SK-N-SH treated with all-trans-retinoic acid at 6 μM for 48 hours (cell line): ENCODE measurements at regions not wholly inside any gene's neighbourhood (a gene's known extent, or its start where the extent isn't known, plus 50 kb on each side); places are given as distances from the start of the nearest gene placed in this dataset.

Source experiments
- ATAC-seq: fragments of 200-7000 bp; cut with Tn5 transposase; 3 replicates; pipeline ENCODE4 v1.9.1; 2020; ENCODE audit warnings: mild to moderate bottlenecking, moderate library complexity
- ARNTL ChIP-seq: fragments of 450-650 bp; formaldehyde crosslinking; IDR thresholded peaks from 2 replicates; pipeline ENCODE4 v1.5.0; 2020; ENCODE audit warnings: low read depth, mild to moderate bottlenecking, moderate library complexity, borderline replicate concordance
- BACH2 ChIP-seq: fragments of 250-450 bp; sonication (Bioruptor Pico); IDR thresholded peaks from 2 replicates; pipeline ENCODE4 v1.9.0; 2021; ENCODE audit warnings: mild to moderate bottlenecking, borderline replicate concordance
- CSDC2 ChIP-seq: fragments of 250-450 bp; sonication (Bioruptor Pico); IDR thresholded peaks from 2 replicates; pipeline ENCODE4 v1.5.0; 2020; ENCODE audit warnings: mild to moderate bottlenecking, moderate library complexity
- CSRNP3 ChIP-seq: fragments of 250-450 bp; sonication (Bioruptor Pico); IDR thresholded peaks from 2 replicates; pipeline ENCODE4 v1.5.1; 2021; ENCODE audit warnings: mild to moderate bottlenecking, moderate library complexity
- ESRRG ChIP-seq: fragments of 250-450 bp; sonication (Bioruptor Pico); IDR thresholded peaks from 2 replicates; pipeline ENCODE4 v1.6.1; 2021; ENCODE audit warnings: mild to moderate bottlenecking
- GLIS3 ChIP-seq: fragments of 250-450 bp; sonication (Bioruptor Pico); IDR thresholded peaks from 2 replicates; pipeline ENCODE4 v1.5.0; 2020; ENCODE audit warnings: mild to moderate bottlenecking, moderate library complexity
- ISL1 ChIP-seq: fragments of 250-450 bp; sonication (Bioruptor Pico); IDR thresholded peaks from 2 replicates; pipeline ENCODE4 v2.1.2; 2022; ENCODE audit warnings: mild to moderate bottlenecking, moderate library complexity
- PPARA ChIP-seq: fragments of 250-450 bp; sonication (Bioruptor Pico); IDR thresholded peaks from 2 replicates; pipeline ENCODE4 v1.5.0; 2020; ENCODE audit warnings: mild to moderate bottlenecking, borderline replicate concordance
- RARB ChIP-seq: fragments of 250-450 bp; sonication (Bioruptor Pico); IDR thresholded peaks from 2 replicates; pipeline ENCODE4 v1.8.0; 2021; ENCODE audit warnings: mild to moderate bottlenecking, moderate library complexity
- SNAI2 ChIP-seq: fragments of 250-450 bp; sonication (Bioruptor Pico); IDR thresholded peaks from 2 replicates; pipeline ENCODE4 v1.5.0; 2020; ENCODE audit warnings: mild to moderate bottlenecking, moderate library complexity
- TCF4 ChIP-seq: fragments of 250-450 bp; sonication (Bioruptor Pico); IDR thresholded peaks from 2 replicates; pipeline ENCODE4 v1.8.0; 2021; ENCODE audit warnings: mild to moderate bottlenecking, moderate library complexity, borderline replicate concordance
- TOX ChIP-seq: fragments of 250-450 bp; sonication (Bioruptor Pico); IDR thresholded peaks from 2 replicates; pipeline ENCODE4 v1.8.0; 2021; ENCODE audit warnings: mild to moderate bottlenecking, moderate library complexity, borderline replicate concordance
- TSHZ2 ChIP-seq: fragments of 250-450 bp; sonication (Bioruptor Pico); IDR thresholded peaks from 2 replicates; pipeline ENCODE4 v1.5.0; 2020; ENCODE audit warnings: mild to moderate bottlenecking, moderate library complexity
- ZC3H10 ChIP-seq: fragments of 250-450 bp; sonication (Bioruptor Pico); IDR thresholded peaks from 2 replicates; pipeline ENCODE4 v1.5.1; 2021; ENCODE audit warnings: mild to moderate bottlenecking, moderate library complexity
- ZFP3 ChIP-seq: fragments of 250-450 bp; sonication (Bioruptor Pico); IDR thresholded peaks from 2 replicates; pipeline ENCODE4 v1.5.0; 2020; ENCODE audit warnings: mild to moderate bottlenecking, moderate library complexity
- ZFP30 ChIP-seq: fragments of 450-650 bp; formaldehyde crosslinking; IDR thresholded peaks from 2 replicates; pipeline ENCODE4 v1.5.0; 2022; ENCODE audit warnings: mild to moderate bottlenecking, moderate library complexity
- ZNF565 ChIP-seq: fragments of 450-650 bp; formaldehyde crosslinking; conservative IDR thresholded peaks from 2 replicates; pipeline ENCODE4 v1.5.0; 2020; ENCODE audit warnings: low read depth, mild to moderate bottlenecking, moderate library complexity
- ZNF70 ChIP-seq: fragments of 450-650 bp; formaldehyde crosslinking; IDR thresholded peaks from 2 replicates; pipeline ENCODE4 v1.5.0; 2020; ENCODE audit warnings: mild to moderate bottlenecking, moderate library complexity
- ZNF8 ChIP-seq: fragments of 450-650 bp; formaldehyde crosslinking; IDR thresholded peaks from 2 replicates; pipeline ENCODE4 v1.5.0; 2020; ENCODE audit warnings: mild to moderate bottlenecking, moderate library complexity
- TF ChIP-seq, protein P1 (sequence below): fragments of 250-450 bp; sonication (Bioruptor Pico); IDR thresholded peaks from 2 replicates; pipeline ENCODE4 v1.5.1; 2020; ENCODE audit warnings: low read depth, mild to moderate bottlenecking, moderate library complexity
- TF ChIP-seq, protein P2 (sequence below): fragments of 250-450 bp; sonication (Bioruptor Pico); IDR thresholded peaks from 2 replicates; pipeline ENCODE4 v1.8.0; 2020; ENCODE audit warnings: mild to moderate bottlenecking, moderate library complexity, borderline replicate concordance
- TF ChIP-seq, protein P3 (sequence below): fragments of 250-450 bp; sonication (Bioruptor Pico); IDR thresholded peaks from 2 replicates; pipeline ENCODE4 v1.8.0; 2021; ENCODE audit warnings: low read depth, mild to moderate bottlenecking, moderate library complexity, borderline replicate concordance

GRCh38 chrX:68936126-68936525 is 107.3 kb downstream of the EFNB1 start:
- TF ChIP-seq ARNTL (CRISPR knock-in tag) (no peak), ZNF70 (no peak), CSRNP3 (no peak), ZC3H10 (CRISPR knock-in tag) (no peak), RARB (no peak), TOX (CRISPR knock-in tag) (no peak), BACH2 (CRISPR knock-in tag) (no peak), TSHZ2 (CRISPR knock-in tag) (no peak), ISL1 (CRISPR knock-in tag) (no peak), SNAI2 (CRISPR knock-in tag) (no peak), TCF4 (CRISPR knock-in tag) (no peak)
- no peak for ATAC-seq

DNA sequence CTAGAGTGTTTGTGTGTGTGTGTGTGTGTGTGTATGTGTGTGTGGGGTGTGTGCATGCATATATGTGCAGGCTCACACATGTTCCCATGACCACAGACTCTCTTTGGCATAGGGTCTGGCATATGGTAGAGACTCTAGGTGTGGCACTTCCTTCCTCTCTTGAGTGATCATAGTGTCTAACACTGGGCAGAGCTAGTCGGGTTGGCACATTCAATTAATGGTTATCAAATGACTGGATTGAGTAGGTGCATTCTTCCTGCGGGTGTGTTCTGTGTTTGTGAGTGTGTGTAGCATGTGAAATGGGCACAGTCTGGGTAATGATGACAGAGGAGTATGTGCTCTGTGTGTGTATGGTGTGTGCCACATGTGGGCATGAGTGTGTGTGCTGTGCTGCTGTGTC is 106.5 kb downstream of the EFNB1 start:
- TF ChIP-seq ZNF565 (CRISPR knock-in tag) (no peak), ZNF70 (no peak), ZNF8 (CRISPR knock-in tag) (no peak), ESRRG (no peak), ZFP3 (no peak), SNAI2 (CRISPR knock-in tag) (no peak)
- TF ChIP-seq, protein P1, sequence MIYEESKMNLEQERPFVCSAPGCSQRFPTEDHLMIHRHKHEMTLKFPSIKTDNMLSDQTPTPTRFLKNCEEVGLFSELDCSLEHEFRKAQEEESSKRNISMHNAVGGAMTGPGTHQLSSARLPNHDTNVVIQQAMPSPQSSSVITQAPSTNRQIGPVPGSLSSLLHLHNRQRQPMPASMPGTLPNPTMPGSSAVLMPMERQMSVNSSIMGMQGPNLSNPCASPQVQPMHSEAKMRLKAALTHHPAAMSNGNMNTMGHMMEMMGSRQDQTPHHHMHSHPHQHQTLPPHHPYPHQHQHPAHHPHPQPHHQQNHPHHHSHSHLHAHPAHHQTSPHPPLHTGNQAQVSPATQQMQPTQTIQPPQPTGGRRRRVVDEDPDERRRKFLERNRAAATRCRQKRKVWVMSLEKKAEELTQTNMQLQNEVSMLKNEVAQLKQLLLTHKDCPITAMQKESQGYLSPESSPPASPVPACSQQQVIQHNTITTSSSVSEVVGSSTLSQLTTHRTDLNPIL (CRISPR knock-in tag), result no peak
- no peak for ATAC-seq

DNA sequence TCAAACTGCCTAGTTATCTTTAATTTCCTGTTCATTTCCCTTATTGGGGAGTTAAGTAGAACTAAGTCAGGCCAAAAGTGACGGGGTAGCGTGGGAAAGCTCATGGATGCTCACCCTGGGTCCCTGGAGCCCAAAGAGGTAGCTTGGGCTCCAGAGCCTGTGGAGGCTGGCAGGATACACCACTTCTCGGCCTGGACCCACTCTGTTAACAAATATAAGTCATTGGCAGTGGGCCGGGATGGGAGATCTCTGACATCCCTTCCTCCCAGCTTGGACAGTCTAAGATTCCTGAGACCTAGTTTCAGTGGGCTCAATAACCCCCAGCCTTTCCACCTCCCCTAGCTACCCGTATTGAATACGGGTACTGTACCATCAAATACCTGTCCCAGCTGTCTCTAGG is 106.1 kb downstream of the EFNB1 start:
- TF ChIP-seq TOX (CRISPR knock-in tag), result no peak
- no peak for TF ChIP-seq TCF4 (CRISPR knock-in tag)
- TF ChIP-seq SNAI2 (CRISPR knock-in tag), result no peak
- TF ChIP-seq, protein P2, sequence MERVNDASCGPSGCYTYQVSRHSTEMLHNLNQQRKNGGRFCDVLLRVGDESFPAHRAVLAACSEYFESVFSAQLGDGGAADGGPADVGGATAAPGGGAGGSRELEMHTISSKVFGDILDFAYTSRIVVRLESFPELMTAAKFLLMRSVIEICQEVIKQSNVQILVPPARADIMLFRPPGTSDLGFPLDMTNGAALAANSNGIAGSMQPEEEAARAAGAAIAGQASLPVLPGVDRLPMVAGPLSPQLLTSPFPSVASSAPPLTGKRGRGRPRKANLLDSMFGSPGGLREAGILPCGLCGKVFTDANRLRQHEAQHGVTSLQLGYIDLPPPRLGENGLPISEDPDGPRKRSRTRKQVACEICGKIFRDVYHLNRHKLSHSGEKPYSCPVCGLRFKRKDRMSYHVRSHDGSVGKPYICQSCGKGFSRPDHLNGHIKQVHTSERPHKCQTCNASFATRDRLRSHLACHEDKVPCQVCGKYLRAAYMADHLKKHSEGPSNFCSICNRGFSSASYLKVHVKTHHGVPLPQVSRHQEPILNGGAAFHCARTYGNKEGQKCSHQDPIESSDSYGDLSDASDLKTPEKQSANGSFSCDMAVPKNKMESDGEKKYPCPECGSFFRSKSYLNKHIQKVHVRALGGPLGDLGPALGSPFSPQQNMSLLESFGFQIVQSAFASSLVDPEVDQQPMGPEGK, result no peak
- no peak for TF ChIP-seq CSRNP3
- no peak for TF ChIP-seq GLIS3 (CRISPR knock-in tag)
- no peak for TF ChIP-seq ZNF565 (CRISPR knock-in tag)
- TF ChIP-seq, protein P3, sequence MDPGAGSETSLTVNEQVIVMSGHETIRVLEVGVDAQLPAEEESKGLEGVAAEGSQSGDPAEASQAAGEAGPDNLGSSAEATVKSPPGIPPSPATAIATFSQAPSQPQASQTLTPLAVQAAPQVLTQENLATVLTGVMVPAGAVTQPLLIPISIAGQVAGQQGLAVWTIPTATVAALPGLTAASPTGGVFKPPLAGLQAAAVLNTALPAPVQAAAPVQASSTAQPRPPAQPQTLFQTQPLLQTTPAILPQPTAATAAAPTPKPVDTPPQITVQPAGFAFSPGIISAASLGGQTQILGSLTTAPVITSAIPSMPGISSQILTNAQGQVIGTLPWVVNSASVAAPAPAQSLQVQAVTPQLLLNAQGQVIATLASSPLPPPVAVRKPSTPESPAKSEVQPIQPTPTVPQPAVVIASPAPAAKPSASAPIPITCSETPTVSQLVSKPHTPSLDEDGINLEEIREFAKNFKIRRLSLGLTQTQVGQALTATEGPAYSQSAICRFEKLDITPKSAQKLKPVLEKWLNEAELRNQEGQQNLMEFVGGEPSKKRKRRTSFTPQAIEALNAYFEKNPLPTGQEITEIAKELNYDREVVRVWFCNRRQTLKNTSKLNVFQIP (CRISPR knock-in tag), result no peak
- TF ChIP-seq, protein P1 (CRISPR knock-in tag), result no peak
- TF ChIP-seq ZNF8 (CRISPR knock-in tag), result no peak
- TF ChIP-seq ZNF70, result no peak
- TF ChIP-seq BACH2 (CRISPR knock-in tag), result no peak
- TF ChIP-seq TSHZ2 (CRISPR knock-in tag), result no peak
- no peak for TF ChIP-seq CSDC2 (CRISPR knock-in tag)
- TF ChIP-seq RARB, result no peak
- no peak for TF ChIP-seq PPARA (CRISPR knock-in tag)
- TF ChIP-seq ARNTL (CRISPR knock-in tag), result no peak
- TF ChIP-seq ZFP30 (CRISPR knock-in tag), result no peak
- TF ChIP-seq ZC3H10 (CRISPR knock-in tag), result no peak
- ATAC-seq, result no peak
